Thyroid gland (tissue), 4 donors: ENCODE measurements at regions not wholly inside any gene's neighbourhood (a gene's known extent, or its start where the extent isn't known, plus 50 kb on each side); places are given as distances from the start of the nearest gene placed in this dataset.
"Not testable (repeated sequence)": the region's sequence is repeated elsewhere in the genome, so short reads cannot be mapped to it uniquely, and the experiment has no call there.

Experiments used
- DNase-seq, 2 donors: peaks; one replicate each; pipeline ENCODE4 v3.0.0-alpha.2; 2019
- H3K27ac ChIP-seq, 3 donors: fragments of 200-600 bp; sonication (generic); 1 replicate in 2 of 3; 2 replicates in 1 of 3; pipeline ENCODE4 v1.5.1; 2016 to 2019; ENCODE audit warnings: mild to moderate bottlenecking in 1 of 3, moderate library complexity in 1 of 3
- H3K27me3 ChIP-seq: fragments of 200-600 bp; sonication (generic); one replicate; pipeline ENCODE4 v1.5.1; 2019
- H3K36me3 ChIP-seq, 2 donors: fragments of 200-600 bp; sonication (generic); one replicate each; pipeline ENCODE4 v1.5.1; 2016 to 2019
- H3K4me1 ChIP-seq, 2 donors: fragments of 200-600 bp; sonication (generic); one replicate each; pipeline ENCODE4 v1.5.1; 2017 to 2019
- H3K4me3 ChIP-seq, 3 donors: fragments of 200-600 bp; sonication (generic); replicated peaks in 1 of 3; 1 replicate in 2 of 3; 2 replicates in 1 of 3; pipeline ENCODE4 v1.5.1; 2016; ENCODE audit warnings: mild to moderate bottlenecking in 1 of 3
- H3K9me3 ChIP-seq: fragments of 200-600 bp; sonication (generic); one replicate; pipeline ENCODE4 v1.5.1; 2017
- CTCF ChIP-seq, 6 experiments: fragments of 200-600 bp in 3 of 6; fragments of 450-650 bp in 3 of 6; sonication (generic) in 3 of 6; IDR thresholded peaks; one replicate each; pipeline ENCODE4 v1.5.1; 2016 to 2019; ENCODE audit warnings: antibody characterized with exemption in 6 of 6, mild to moderate bottlenecking in 2 of 6, inconsistent platforms in 1 of 6, moderate library complexity in 1 of 6
- POLR2A ChIP-seq, 2 donors: fragments of 450-650 bp; IDR thresholded peaks; one replicate each; pipeline ENCODE4 v1.6.1; 2017; ENCODE audit warnings: antibody characterized with exemption in 2 of 2, mild to moderate bottlenecking in 2 of 2, moderate library complexity in 1 of 2
- WGBS, 2 donors: methylation state at CpG; one replicate each; pipeline ENCODE4 v1.1.5; 2017; 5-methylcytosine and 5-hydroxymethylcytosine counted together
- intact Hi-C: fragments of 100-400 bp; cut with DNase I; formaldehyde crosslinking; loops from one replicate; pipeline ENCODE4 v1.15.1; 2023

- no peak overlapping the region for H3K4me3 ChIP-seq
- no peaks in the 10 kb centered on the region for H3K4me1 ChIP-seq
- H3K36me3 ChIP-seq, result no peaks in the 10 kb centered on the region
- WGBS, 2 donors, result 91 to 95% methylated on average over 1 of the region's 1 CpG
- TF ChIP-seq CTCF (IDR thresholded peaks at IDR 0.05) (no peak), POLR2A (IDR thresholded peaks at IDR 0.05) (no peak)
- no peak for DNase-seq
- intact Hi-C loops, result no loop called here
- H3K9me3 ChIP-seq, result no peaks in the 10 kb centered on the region
- H3K27ac ChIP-seq, result no peak overlapping the region
- no peaks in the 10 kb centered on the region for H3K27me3 ChIP-seq
These were observed 114.8 kb downstream of the EOMES start for GRCh38 chr3:27607370-27607769.

GRCh38 chr3:27606537-27606936 lies 115.6 kb downstream of the EOMES start:
- Histone ChIP-seq H3K27me3 (no peaks in the 10 kb centered on the region), H3K4me3 (no peak overlapping the region), H3K9me3 (no peaks in the 10 kb centered on the region), H3K36me3 (no peaks in the 10 kb centered on the region), H3K4me1 (no peaks in the 10 kb centered on the region), H3K27ac (no peak overlapping the region)
- no peak for DNase-seq
- 92 to 93% methylated on average over 3 of the region's 3 CpGs for WGBS, 2 donors
- intact Hi-C loops, result no loop called here
- TF ChIP-seq POLR2A (IDR thresholded peaks at IDR 0.05) (no peak), CTCF (IDR thresholded peaks at IDR 0.05) (no peak)

- H3K4me3 ChIP-seq, DNase-seq, H3K27me3 ChIP-seq, H3K4me1 ChIP-seq, H3K27ac ChIP-seq, intact Hi-C loops, H3K36me3 ChIP-seq, H3K9me3 ChIP-seq: not testable (repeated sequence)
- WGBS, 2 donors, result 99 to 100% methylated on average over 3 of the region's 3 CpGs
These were observed 117.1 kb upstream of the SLC4A7 start for GRCh38 chr3:27601311-27601710.

GRCh38 chr3:27599741-27600140 lies 115.6 kb upstream of the SLC4A7 start:
- H3K36me3 ChIP-seq, H3K27me3 ChIP-seq, H3K9me3 ChIP-seq, intact Hi-C loops, H3K27ac ChIP-seq, H3K4me3 ChIP-seq: not testable (repeated sequence)
- H3K4me1 ChIP-seq, result peaks cover 9 to 11% of the 10 kb centered on the region in 2 donors
- peak; percentile 68 to 80 for DNase-seq
- WGBS, 2 donors, result 43 to 63% methylated on average over 7 of the region's 7 CpGs

- no peaks in the 10 kb centered on the region for H3K9me3 ChIP-seq
- 50 to 53% methylated on average over 1 of the region's 1 CpG for WGBS, 2 donors
- intact Hi-C loops, result no loop called here
- H3K36me3 ChIP-seq, result no peaks in the 10 kb centered on the region
- TF ChIP-seq POLR2A (IDR thresholded peaks at IDR 0.05) (no peak), CTCF (IDR thresholded peaks at IDR 0.05) (no peak)
- DNase-seq, result no peak
- H3K27ac ChIP-seq, result no peak overlapping the region
- no peak overlapping the region for H3K4me3 ChIP-seq
- no peaks in the 10 kb centered on the region for H3K27me3 ChIP-seq
- H3K4me1 ChIP-seq, result peaks cover 9 to 16% of the 10 kb centered on the region in 2 donors
These were observed 112.7 kb upstream of the SLC4A7 start for GRCh38 chr3:27596921-27597320.

GRCh38 chr3:27596334-27596841 lies 112.2 kb upstream of the SLC4A7 start:
- intact Hi-C loops, result no loop called here
- no peaks in the 10 kb centered on the region for H3K27me3 ChIP-seq
- peaks cover 9 to 16% of the 10 kb centered on the region in 2 donors for H3K4me1 ChIP-seq
- 2 to 3% methylated on average over 3 of the region's 3 CpGs for WGBS, 2 donors
- no peak overlapping the region for H3K27ac ChIP-seq
- H3K4me3 ChIP-seq, result no peak overlapping the region
- TF ChIP-seq POLR2A (IDR thresholded peaks at IDR 0.05) (no peak), CTCF (IDR thresholded peaks at IDR 0.05) (no peak)
- peak; percentile 17 to 36 for DNase-seq
- H3K36me3 ChIP-seq, result no peaks in the 10 kb centered on the region
- H3K9me3 ChIP-seq, result no peaks in the 10 kb centered on the region
